Hepatocyte (in vitro differentiated cells): ENCODE measurements at regions not wholly inside any gene's neighbourhood (a gene's known extent, or its start where the extent isn't known, plus 50 kb on each side); places are given as distances from the start of the nearest gene placed in this dataset.

ENCODE experiments used
- EZH2phosphoT487 ChIP-seq: fragments of 200-600 bp; sonication (generic); IDR thresholded peaks from one replicate; pipeline ENCODE4 v1.6.1; 2018; ENCODE audit warnings: antibody characterized with exemption, mild to moderate bottlenecking, low read depth, moderate library complexity; ENCODE audit not compliant: unreplicated experiment, severe bottlenecking
- TF ChIP-seq, protein P1 (sequence below): fragments of 200-600 bp; sonication (generic); IDR thresholded peaks from 2 replicates; pipeline ENCODE4 v1.5.1; 2016; ENCODE audit warnings: antibody characterized with exemption, mild to moderate bottlenecking; ENCODE audit not compliant: poor library complexity

DNA sequence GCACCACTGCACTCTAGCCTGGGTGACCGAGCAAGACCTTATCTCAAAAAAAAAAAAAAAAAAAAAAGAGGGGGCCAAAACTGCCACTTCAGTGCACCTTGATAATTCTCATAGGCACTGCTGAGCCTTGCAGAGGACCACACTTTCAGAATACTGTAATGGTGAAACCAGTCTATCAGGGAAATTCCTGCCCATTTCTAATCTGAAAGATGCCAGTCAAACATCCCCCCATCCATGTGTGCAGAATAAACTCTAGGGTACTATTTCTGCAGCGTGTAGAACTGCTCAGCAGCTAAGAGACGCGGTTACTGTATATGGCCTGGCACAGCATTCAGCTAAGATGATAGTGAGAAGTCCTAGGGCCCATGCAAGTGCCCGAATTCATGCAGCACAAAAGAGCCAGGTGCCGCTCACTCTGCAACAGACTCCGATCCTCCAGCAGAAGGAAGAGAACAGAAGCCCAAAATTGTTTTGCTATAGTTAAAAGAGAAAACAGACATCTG is 286.8 kb upstream of the KLF14 start:
- TF ChIP-seq, protein P1, sequence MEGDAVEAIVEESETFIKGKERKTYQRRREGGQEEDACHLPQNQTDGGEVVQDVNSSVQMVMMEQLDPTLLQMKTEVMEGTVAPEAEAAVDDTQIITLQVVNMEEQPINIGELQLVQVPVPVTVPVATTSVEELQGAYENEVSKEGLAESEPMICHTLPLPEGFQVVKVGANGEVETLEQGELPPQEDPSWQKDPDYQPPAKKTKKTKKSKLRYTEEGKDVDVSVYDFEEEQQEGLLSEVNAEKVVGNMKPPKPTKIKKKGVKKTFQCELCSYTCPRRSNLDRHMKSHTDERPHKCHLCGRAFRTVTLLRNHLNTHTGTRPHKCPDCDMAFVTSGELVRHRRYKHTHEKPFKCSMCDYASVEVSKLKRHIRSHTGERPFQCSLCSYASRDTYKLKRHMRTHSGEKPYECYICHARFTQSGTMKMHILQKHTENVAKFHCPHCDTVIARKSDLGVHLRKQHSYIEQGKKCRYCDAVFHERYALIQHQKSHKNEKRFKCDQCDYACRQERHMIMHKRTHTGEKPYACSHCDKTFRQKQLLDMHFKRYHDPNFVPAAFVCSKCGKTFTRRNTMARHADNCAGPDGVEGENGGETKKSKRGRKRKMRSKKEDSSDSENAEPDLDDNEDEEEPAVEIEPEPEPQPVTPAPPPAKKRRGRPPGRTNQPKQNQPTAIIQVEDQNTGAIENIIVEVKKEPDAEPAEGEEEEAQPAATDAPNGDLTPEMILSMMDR = no peak
- TF ChIP-seq EZH2phosphoT487 = no peak
